ENCODE measurements at regions not wholly inside any gene's neighbourhood (a gene's known extent, or its start where the extent isn't known, plus 50 kb on each side); places are given as distances from the start of the nearest gene placed in this dataset.

DNA sequence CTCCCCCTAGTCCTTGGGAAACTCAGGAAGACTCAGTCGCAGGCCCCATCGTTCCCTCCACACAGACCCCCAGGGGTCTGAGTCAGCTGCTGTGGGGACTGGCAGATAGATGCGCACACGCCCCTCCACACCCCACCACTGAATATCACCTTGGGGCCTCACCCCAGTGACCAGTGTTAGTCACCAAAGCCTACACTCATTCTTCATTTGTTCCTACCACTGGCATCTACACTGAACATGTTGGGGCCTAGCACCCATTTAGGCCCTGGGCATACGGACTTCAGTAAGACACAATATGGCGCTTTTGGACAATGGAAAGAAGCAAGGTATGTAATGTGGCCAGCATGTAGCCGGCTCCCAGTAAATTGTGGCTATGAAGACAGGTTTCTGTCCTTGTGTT, 154.1 kb upstream of the PJA1 start:
- no peak overlapping the region for H2AFZ ChIP-seq (ENCODE audit: low read depth, low read length)
- TF ChIP-seq, protein P1, sequence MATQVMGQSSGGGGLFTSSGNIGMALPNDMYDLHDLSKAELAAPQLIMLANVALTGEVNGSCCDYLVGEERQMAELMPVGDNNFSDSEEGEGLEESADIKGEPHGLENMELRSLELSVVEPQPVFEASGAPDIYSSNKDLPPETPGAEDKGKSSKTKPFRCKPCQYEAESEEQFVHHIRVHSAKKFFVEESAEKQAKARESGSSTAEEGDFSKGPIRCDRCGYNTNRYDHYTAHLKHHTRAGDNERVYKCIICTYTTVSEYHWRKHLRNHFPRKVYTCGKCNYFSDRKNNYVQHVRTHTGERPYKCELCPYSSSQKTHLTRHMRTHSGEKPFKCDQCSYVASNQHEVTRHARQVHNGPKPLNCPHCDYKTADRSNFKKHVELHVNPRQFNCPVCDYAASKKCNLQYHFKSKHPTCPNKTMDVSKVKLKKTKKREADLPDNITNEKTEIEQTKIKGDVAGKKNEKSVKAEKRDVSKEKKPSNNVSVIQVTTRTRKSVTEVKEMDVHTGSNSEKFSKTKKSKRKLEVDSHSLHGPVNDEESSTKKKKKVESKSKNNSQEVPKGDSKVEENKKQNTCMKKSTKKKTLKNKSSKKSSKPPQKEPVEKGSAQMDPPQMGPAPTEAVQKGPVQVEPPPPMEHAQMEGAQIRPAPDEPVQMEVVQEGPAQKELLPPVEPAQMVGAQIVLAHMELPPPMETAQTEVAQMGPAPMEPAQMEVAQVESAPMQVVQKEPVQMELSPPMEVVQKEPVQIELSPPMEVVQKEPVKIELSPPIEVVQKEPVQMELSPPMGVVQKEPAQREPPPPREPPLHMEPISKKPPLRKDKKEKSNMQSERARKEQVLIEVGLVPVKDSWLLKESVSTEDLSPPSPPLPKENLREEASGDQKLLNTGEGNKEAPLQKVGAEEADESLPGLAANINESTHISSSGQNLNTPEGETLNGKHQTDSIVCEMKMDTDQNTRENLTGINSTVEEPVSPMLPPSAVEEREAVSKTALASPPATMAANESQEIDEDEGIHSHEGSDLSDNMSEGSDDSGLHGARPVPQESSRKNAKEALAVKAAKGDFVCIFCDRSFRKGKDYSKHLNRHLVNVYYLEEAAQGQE (IDR thresholded peaks at IDR 0.05; ENCODE audit: borderline replicate concordance), result no peak
- TF ChIP-seq MXI1 (conservative IDR thresholded peaks at IDR 0.05; ENCODE audit: poor library complexity, severe bottlenecking) (no peak), EZH2 (IDR thresholded peaks at IDR 0.05; ENCODE audit: borderline replicate concordance, insufficient read depth, low read length, poor library complexity, severe bottlenecking) (no peak), TAF1 (IDR thresholded peaks at IDR 0.05; ENCODE audit: low read depth) (no peak), EP300 (conservative IDR thresholded peaks at IDR 0.05; ENCODE audit: poor library complexity, severe bottlenecking) (no peak)
- TF ChIP-seq, protein P2, sequence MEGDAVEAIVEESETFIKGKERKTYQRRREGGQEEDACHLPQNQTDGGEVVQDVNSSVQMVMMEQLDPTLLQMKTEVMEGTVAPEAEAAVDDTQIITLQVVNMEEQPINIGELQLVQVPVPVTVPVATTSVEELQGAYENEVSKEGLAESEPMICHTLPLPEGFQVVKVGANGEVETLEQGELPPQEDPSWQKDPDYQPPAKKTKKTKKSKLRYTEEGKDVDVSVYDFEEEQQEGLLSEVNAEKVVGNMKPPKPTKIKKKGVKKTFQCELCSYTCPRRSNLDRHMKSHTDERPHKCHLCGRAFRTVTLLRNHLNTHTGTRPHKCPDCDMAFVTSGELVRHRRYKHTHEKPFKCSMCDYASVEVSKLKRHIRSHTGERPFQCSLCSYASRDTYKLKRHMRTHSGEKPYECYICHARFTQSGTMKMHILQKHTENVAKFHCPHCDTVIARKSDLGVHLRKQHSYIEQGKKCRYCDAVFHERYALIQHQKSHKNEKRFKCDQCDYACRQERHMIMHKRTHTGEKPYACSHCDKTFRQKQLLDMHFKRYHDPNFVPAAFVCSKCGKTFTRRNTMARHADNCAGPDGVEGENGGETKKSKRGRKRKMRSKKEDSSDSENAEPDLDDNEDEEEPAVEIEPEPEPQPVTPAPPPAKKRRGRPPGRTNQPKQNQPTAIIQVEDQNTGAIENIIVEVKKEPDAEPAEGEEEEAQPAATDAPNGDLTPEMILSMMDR (IDR thresholded peaks at IDR 0.05; ENCODE audit: poor library complexity, severe bottlenecking), result no peak
- no peak overlapping the region for H3K9ac ChIP-seq (ENCODE audit: low read length)
- H3K9me3 ChIP-seq (ENCODE audit: low read length), result no peaks in the 10 kb centered on the region
- H3K4me3 ChIP-seq (ENCODE audit: low read length), result no peak overlapping the region
- H3K27ac ChIP-seq (ENCODE audit: low read length), result no peak overlapping the region
- H3K79me2 ChIP-seq (replicated peaks; ENCODE audit: insufficient read depth, low read length), result no peaks in the 10 kb centered on the region
- no peaks in the 10 kb centered on the region for H3K36me3 ChIP-seq (ENCODE audit: insufficient read depth, low read length)
- no peak overlapping the region for H3K4me2 ChIP-seq (ENCODE audit: low read length)
- H4K20me1 ChIP-seq (ENCODE audit: insufficient read depth), result no peaks in the 10 kb centered on the region
- no peaks in the 10 kb centered on the region for H3K27me3 ChIP-seq (ENCODE audit: insufficient read depth, low read depth, low read length)
- no peaks in the 10 kb centered on the region for H3F3A ChIP-seq (ENCODE audit: insufficient read depth, low read length, poor library complexity, severe bottlenecking)
- H3K9me2 ChIP-seq (ENCODE audit: insufficient read depth, low read length), result no peaks in the 10 kb centered on the region

DNA sequence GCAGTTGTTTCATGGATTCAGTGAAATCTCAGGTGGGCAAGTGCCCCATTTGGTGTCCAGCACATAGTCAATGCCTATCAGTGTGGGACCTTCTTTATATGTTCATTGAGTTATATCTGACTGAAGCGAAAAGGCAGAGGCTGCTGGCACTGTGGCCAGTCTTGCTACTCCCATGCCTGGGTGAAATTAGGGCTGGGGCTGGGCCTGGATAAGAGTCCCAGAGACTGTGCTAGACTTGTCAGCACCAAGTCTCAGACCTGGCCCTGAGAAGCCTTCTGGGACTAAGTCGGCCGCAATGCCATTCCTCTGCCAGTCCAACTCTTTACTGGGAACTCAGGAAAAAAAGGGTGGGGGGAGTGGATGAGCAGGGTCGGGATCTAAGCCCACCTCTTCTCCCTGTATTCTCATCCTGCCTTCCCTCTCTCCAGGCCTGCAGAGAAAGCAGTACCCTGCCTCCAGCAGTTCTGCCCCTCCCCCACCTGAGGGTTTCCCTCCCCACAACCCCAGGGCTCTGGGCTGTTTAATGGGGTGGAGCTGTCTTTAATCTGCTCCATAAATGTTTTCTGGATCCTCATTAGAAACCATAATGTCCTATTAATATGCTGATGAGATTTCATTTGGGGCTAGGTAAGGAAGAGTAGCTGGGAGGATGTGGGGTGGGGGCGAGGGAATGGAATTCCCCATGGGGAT, 153.5 kb upstream of the PJA1 start:
- no peak for TF ChIP-seq TAF1 (IDR thresholded peaks at IDR 0.05; ENCODE audit: low read depth)
- no peak for TF ChIP-seq SMC3 (conservative IDR thresholded peaks at IDR 0.05; ENCODE audit: poor library complexity)
- Histone ChIP-seq H3K4me2 (ENCODE audit: low read length) (no peak overlapping the region), H3K27ac (ENCODE audit: low read length) (no peak overlapping the region), H2AFZ (ENCODE audit: low read depth, low read length) (no peak overlapping the region), H3K27me3 (ENCODE audit: insufficient read depth, low read depth, low read length) (no peaks in the 10 kb centered on the region), H3K9me2 (ENCODE audit: insufficient read depth, low read length) (no peaks in the 10 kb centered on the region), H3K36me3 (ENCODE audit: insufficient read depth, low read length) (no peaks in the 10 kb centered on the region), H3K4me3 (ENCODE audit: low read length) (no peak overlapping the region), H3F3A (ENCODE audit: insufficient read depth, low read length, poor library complexity, severe bottlenecking) (no peaks in the 10 kb centered on the region), H3K79me2 (replicated peaks; ENCODE audit: insufficient read depth, low read length) (no peaks in the 10 kb centered on the region), H3K9ac (ENCODE audit: low read length) (no peak overlapping the region), H3K9me3 (ENCODE audit: low read length) (no peaks in the 10 kb centered on the region), H4K20me1 (ENCODE audit: insufficient read depth) (no peaks in the 10 kb centered on the region)

DNA sequence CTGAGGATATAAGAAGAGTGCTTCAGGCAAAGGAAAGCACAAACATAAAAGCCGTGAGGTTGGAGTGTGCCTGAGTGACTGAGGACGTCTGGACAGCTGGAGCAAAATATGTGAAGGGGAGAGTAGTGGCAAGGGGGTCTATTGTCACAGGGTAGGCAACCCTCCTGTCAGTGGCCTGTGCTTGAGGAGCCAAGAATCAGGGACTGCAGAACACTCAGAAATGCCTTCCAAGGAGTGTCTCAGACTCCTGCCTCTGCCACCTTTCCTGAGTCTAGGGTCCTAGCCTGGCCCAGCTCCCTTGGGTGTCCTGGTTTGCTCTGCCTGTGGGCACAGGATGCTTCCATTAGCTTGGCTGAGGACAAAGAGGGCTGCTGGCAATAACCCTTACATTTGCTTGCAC, 152.5 kb upstream of the PJA1 start:
- no peak overlapping the region for H3K4me3 ChIP-seq (ENCODE audit: low read length)
- no peak overlapping the region for H3K9ac ChIP-seq (ENCODE audit: low read length)
- H3K27me3 ChIP-seq (ENCODE audit: insufficient read depth, low read depth, low read length), result no peaks in the 10 kb centered on the region
- H3F3A ChIP-seq (ENCODE audit: insufficient read depth, low read length, poor library complexity, severe bottlenecking), result no peaks in the 10 kb centered on the region
- H3K9me3 ChIP-seq (ENCODE audit: low read length), result no peaks in the 10 kb centered on the region
- H3K79me2 ChIP-seq (replicated peaks; ENCODE audit: insufficient read depth, low read length), result no peaks in the 10 kb centered on the region
- H2AFZ ChIP-seq (ENCODE audit: low read depth, low read length), result no peak overlapping the region
- H3K36me3 ChIP-seq (ENCODE audit: insufficient read depth, low read length), result no peaks in the 10 kb centered on the region
- H3K4me2 ChIP-seq (ENCODE audit: low read length), result no peak overlapping the region
- TF ChIP-seq TAF1 (IDR thresholded peaks at IDR 0.05; ENCODE audit: low read depth), result no peak
- TF ChIP-seq, protein P2 (IDR thresholded peaks at IDR 0.05; ENCODE audit: poor library complexity, severe bottlenecking), result no peak
- no peak overlapping the region for H3K27ac ChIP-seq (ENCODE audit: low read length)
- H3K9me2 ChIP-seq (ENCODE audit: insufficient read depth, low read length), result no peaks in the 10 kb centered on the region
- H4K20me1 ChIP-seq (ENCODE audit: insufficient read depth), result no peaks in the 10 kb centered on the region
